Fibroblast of lung (primary cell): ENCODE measurements at regions not wholly inside any gene's neighbourhood (a gene's known extent, or its start where the extent isn't known, plus 50 kb on each side); places are given as distances from the start of the nearest gene placed in this dataset.

Experiments
- DNase-seq, 2 donors: peaks; one replicate each; pipeline versions ENCODE4 v3.0.0 to v3.0.0-alpha.2; 2010; ENCODE audit warnings: low read depth in 2 of 2
- H2AFZ ChIP-seq: 2 replicates; pipeline ENCODE4 v1.5.1; 2012; ENCODE audit warnings: low read length, control low read depth, inconsistent platforms
- H3K27ac ChIP-seq: 2 replicates; pipeline ENCODE4 v1.5.1; 2011; ENCODE audit warnings: low read length, control low read depth; ENCODE audit not compliant: insufficient read depth
- H3K27me3 ChIP-seq: 2 replicates; pipeline ENCODE4 v1.5.1; 2011; ENCODE audit warnings: mild to moderate bottlenecking, low read length; ENCODE audit not compliant: control insufficient read depth, insufficient read depth
- H3K36me3 ChIP-seq: 2 replicates; pipeline ENCODE4 v1.5.1; 2011; ENCODE audit warnings: low read length; ENCODE audit not compliant: control insufficient read depth, insufficient read depth
- H3K4me1 ChIP-seq: 2 replicates; pipeline ENCODE4 v1.5.1; 2011; ENCODE audit warnings: low read length; ENCODE audit not compliant: control insufficient read depth, insufficient read depth; ENCODE audit errors: extremely low read depth
- H3K4me2 ChIP-seq: 2 replicates; pipeline ENCODE4 v1.5.1; 2011; ENCODE audit warnings: low read length, control low read depth; ENCODE audit not compliant: insufficient read depth; ENCODE audit errors: extremely low read depth
- H3K4me3 ChIP-seq, 4 experiments: fragments of 200-600 bp in 1 of 4; sonication (generic) in 1 of 4; replicated peaks in 1 of 4; 2 replicates each; pipeline ENCODE4 v1.5.1; 2011 to 2016; ENCODE audit warnings: low read length in 4 of 4, low read depth in 3 of 4, mild to moderate bottlenecking in 3 of 4, control low read depth in 2 of 4, inconsistent platforms in 1 of 4, mixed read lengths in 1 of 4; ENCODE audit not compliant: insufficient read depth in 1 of 4; ENCODE audit errors: control extremely low read depth in 1 of 4
- H3K79me2 ChIP-seq: 2 replicates; pipeline ENCODE4 v1.5.1; 2012; ENCODE audit warnings: mild to moderate bottlenecking, low read length, inconsistent platforms; ENCODE audit not compliant: control insufficient read depth, insufficient read depth
- H3K9ac ChIP-seq: 2 replicates; pipeline ENCODE4 v1.5.1; 2011; ENCODE audit warnings: mild to moderate bottlenecking, low read length, control low read depth; ENCODE audit not compliant: insufficient read depth
- H3K9me3 ChIP-seq: 2 replicates; pipeline ENCODE4 v1.5.1; 2012; ENCODE audit warnings: low read depth, low read length; ENCODE audit not compliant: control insufficient read depth, insufficient read depth
- H4K20me1 ChIP-seq: 2 replicates; pipeline ENCODE4 v1.5.1; 2011; ENCODE audit warnings: low read length; ENCODE audit not compliant: control insufficient read depth, insufficient read depth; ENCODE audit errors: extremely low read depth
- EZH2 ChIP-seq: IDR thresholded peaks from 2 replicates; pipeline ENCODE4 v1.5.1; 2012; ENCODE audit warnings: low read length, control low read depth, mild to moderate bottlenecking; ENCODE audit errors: missing control alignments
- TF ChIP-seq, protein P1 (sequence below), 2 donors: IDR thresholded peaks in 1 of 2; conservative IDR thresholded peaks in 1 of 2; 1 replicate in 1 of 2; 2 replicates in 1 of 2; pipeline ENCODE4 v1.5.1; 2011 to 2012; ENCODE audit warnings: low read length in 2 of 2, control low read depth in 1 of 2, inconsistent platforms in 1 of 2, low read depth in 1 of 2, mild to moderate bottlenecking in 1 of 2

DNA sequence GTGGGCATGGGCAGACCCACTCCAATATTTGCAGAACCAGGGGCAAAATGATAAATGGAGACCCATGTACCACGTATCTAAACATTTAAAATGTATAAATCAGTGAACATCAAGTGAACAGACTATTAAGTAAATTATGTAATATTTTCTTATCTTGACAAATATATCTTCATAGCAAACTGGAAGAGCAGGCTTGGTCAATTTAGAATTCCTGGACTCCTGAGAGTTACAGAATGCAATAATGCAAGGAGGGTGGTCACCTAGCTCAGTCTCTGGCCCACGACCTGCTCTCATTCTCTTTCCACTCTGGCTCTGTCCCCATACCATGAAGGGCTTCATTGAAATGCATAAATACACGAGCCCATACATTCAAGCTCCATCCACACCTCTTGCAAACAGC lies 398.0 kb downstream of the ENC1 start:
- H3K4me3 ChIP-seq = no peak overlapping the region
- H3K9me3 ChIP-seq = no peaks in the 10 kb centered on the region
- H3K36me3 ChIP-seq = no peaks in the 10 kb centered on the region
- no peaks in the 10 kb centered on the region for H3K27me3 ChIP-seq
- no peak overlapping the region for H3K27ac ChIP-seq
- no peaks in the 10 kb centered on the region for H3K4me1 ChIP-seq
- H4K20me1 ChIP-seq = no peaks in the 10 kb centered on the region
- DNase-seq = no peak
- TF ChIP-seq, protein P1, sequence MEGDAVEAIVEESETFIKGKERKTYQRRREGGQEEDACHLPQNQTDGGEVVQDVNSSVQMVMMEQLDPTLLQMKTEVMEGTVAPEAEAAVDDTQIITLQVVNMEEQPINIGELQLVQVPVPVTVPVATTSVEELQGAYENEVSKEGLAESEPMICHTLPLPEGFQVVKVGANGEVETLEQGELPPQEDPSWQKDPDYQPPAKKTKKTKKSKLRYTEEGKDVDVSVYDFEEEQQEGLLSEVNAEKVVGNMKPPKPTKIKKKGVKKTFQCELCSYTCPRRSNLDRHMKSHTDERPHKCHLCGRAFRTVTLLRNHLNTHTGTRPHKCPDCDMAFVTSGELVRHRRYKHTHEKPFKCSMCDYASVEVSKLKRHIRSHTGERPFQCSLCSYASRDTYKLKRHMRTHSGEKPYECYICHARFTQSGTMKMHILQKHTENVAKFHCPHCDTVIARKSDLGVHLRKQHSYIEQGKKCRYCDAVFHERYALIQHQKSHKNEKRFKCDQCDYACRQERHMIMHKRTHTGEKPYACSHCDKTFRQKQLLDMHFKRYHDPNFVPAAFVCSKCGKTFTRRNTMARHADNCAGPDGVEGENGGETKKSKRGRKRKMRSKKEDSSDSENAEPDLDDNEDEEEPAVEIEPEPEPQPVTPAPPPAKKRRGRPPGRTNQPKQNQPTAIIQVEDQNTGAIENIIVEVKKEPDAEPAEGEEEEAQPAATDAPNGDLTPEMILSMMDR (conservative IDR thresholded peaks at IDR 0.05 in 1 of 2, IDR thresholded peaks at IDR 0.05 in 1 of 2; ENCODE audit: low read depth in 1 of 2, low read length in 2 of 2) = no peak
- no peak for TF ChIP-seq EZH2
- H2AFZ ChIP-seq = no peak overlapping the region
- no peak overlapping the region for H3K4me2 ChIP-seq
- H3K9ac ChIP-seq = no peak overlapping the region
- no peaks in the 10 kb centered on the region for H3K79me2 ChIP-seq

DNA sequence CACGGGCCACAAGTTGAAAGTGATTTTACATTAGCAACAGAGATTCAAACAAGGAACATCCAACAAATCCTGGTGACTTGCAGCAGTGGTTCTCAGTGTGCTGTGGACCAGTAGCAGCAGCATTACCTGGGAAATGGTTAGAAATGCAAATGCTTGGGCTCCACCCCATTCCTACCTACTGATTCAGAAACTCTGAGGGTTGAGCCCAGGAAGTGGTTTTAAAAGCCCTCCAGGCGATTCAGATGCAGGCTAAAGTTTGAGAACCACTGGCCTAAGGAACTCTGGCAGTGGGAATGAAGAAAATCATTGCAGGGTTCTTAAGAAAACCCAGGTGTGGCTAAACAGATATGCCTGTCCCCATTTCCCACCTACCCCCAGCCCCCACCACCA lies 398.8 kb downstream of the ENC1 start:
- DNase-seq = peak in 1 of 2 donors; percentile 68
- no peak overlapping the region for H3K4me2 ChIP-seq
- TF ChIP-seq, protein P1 (conservative IDR thresholded peaks at IDR 0.05 in 1 of 2, IDR thresholded peaks at IDR 0.05 in 1 of 2; ENCODE audit: low read depth in 1 of 2, low read length in 2 of 2) = no peak
- no peak for TF ChIP-seq EZH2
- no peak overlapping the region for H3K4me3 ChIP-seq
- no peaks in the 10 kb centered on the region for H3K9me3 ChIP-seq
- H3K27ac ChIP-seq = no peak overlapping the region
- no peaks in the 10 kb centered on the region for H3K4me1 ChIP-seq
- H3K79me2 ChIP-seq = no peaks in the 10 kb centered on the region
- no peak overlapping the region for H3K9ac ChIP-seq
- H4K20me1 ChIP-seq = no peaks in the 10 kb centered on the region
- H2AFZ ChIP-seq = no peak overlapping the region
- H3K36me3 ChIP-seq = no peaks in the 10 kb centered on the region
- H3K27me3 ChIP-seq = no peaks in the 10 kb centered on the region

DNA sequence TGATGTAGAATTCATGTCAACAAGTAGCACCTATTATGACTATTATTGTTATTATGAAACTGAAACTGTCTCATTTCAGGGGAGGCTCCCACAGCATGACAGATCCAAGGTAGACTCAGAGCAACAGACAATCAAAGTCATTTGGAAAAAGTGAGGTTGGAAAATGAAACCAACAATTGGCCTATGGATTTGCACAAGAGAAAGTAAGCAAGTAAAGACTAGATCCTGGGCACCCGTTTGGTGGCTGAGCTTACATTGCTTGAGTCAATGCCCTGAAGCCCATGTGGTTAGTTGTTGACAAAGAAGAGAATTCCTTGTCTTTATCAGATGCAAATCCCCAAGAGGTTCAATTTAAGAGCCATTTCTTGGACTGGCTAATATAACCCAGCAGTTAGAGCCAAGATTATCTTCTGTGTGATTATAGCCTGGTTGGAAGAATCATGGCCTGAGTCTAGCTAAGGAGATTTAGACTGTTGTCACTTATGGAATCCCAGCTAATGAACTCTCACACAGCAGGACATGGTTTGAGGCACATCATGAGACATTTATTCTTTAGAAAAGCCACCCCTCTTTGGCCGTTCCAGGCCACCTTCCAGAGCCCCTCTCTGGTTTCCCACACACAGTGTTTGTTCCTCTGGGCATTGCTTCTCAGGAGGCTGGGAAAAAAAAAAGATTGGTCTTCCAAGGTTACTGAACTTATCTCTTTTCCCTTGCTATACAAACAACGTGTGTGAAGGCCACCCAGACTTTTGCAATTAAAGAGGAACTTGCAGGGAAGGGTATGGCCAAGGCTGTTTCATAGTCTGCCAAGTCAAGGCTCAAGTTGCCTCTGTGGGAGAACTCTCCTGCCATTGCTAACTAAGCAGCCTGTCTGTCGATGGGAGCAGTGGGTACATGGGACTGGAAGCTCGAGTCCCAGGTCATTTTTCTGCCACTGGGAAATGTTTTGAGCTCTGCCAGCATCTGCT lies 399.5 kb downstream of the ENC1 start:
- no peaks in the 10 kb centered on the region for H4K20me1 ChIP-seq
- no peak for TF ChIP-seq EZH2
- TF ChIP-seq, protein P1 (conservative IDR thresholded peaks at IDR 0.05 in 1 of 2, IDR thresholded peaks at IDR 0.05 in 1 of 2; ENCODE audit: low read depth in 1 of 2, low read length in 2 of 2) = no peak
- no peak overlapping the region for H3K4me3 ChIP-seq
- no peaks in the 10 kb centered on the region for H3K79me2 ChIP-seq
- no peaks in the 10 kb centered on the region for H3K36me3 ChIP-seq
- no peaks in the 10 kb centered on the region for H3K9me3 ChIP-seq
- no peaks in the 10 kb centered on the region for H3K4me1 ChIP-seq
- H3K27ac ChIP-seq = no peak overlapping the region
- H3K9ac ChIP-seq = no peak overlapping the region
- no peak for DNase-seq
- no peak overlapping the region for H3K4me2 ChIP-seq
- H2AFZ ChIP-seq = no peak overlapping the region
- no peaks in the 10 kb centered on the region for H3K27me3 ChIP-seq
